Hepatocyte (in vitro differentiated cells): ENCODE measurements at regions not wholly inside any gene's neighbourhood (a gene's known extent, or its start where the extent isn't known, plus 50 kb on each side); places are given as distances from the start of the nearest gene placed in this dataset.

Experiments
- EZH2 ChIP-seq: fragments of 200-600 bp; sonication (generic); IDR thresholded peaks from 2 replicates; pipeline ENCODE4 v1.6.1; 2016; ENCODE audit warnings: antibody characterized with exemption, mild to moderate bottlenecking, borderline replicate concordance
- TF ChIP-seq, protein P1 (sequence below): fragments of 200-600 bp; sonication (generic); IDR thresholded peaks from 2 replicates; pipeline ENCODE4 v1.5.1; 2016; ENCODE audit warnings: antibody characterized with exemption, mild to moderate bottlenecking; ENCODE audit not compliant: poor library complexity

GRCh38 chr20:57879437-57879778 is 169.6 kb upstream of the PMEPA1 start:
- TF ChIP-seq, protein P1, sequence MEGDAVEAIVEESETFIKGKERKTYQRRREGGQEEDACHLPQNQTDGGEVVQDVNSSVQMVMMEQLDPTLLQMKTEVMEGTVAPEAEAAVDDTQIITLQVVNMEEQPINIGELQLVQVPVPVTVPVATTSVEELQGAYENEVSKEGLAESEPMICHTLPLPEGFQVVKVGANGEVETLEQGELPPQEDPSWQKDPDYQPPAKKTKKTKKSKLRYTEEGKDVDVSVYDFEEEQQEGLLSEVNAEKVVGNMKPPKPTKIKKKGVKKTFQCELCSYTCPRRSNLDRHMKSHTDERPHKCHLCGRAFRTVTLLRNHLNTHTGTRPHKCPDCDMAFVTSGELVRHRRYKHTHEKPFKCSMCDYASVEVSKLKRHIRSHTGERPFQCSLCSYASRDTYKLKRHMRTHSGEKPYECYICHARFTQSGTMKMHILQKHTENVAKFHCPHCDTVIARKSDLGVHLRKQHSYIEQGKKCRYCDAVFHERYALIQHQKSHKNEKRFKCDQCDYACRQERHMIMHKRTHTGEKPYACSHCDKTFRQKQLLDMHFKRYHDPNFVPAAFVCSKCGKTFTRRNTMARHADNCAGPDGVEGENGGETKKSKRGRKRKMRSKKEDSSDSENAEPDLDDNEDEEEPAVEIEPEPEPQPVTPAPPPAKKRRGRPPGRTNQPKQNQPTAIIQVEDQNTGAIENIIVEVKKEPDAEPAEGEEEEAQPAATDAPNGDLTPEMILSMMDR, result no peak
- TF ChIP-seq EZH2, result no peak
